K562 (cell line): ENCODE measurements at regions not wholly inside any gene's neighbourhood (a gene's known extent, or its start where the extent isn't known, plus 50 kb on each side); places are given as distances from the start of the nearest gene placed in this dataset.

Experiments
- CEBPG ChIP-seq, 3 experiments: fragments of 200-800 bp in 1 of 3; sonication (Bioruptor generic) in 1 of 3; sonication (generic) in 1 of 3; formaldehyde crosslinking in 1 of 3; IDR thresholded peaks in 2 of 3; conservative IDR thresholded peaks in 1 of 3; 2 replicates each; pipeline versions ENCODE4 v1.6.1 to v1.8.0; 2016 to 2022; ENCODE audit warnings: missing compliant biosample characterization in 2 of 3, missing genetic modification characterization in 2 of 3, mild to moderate bottlenecking in 1 of 3, missing genetic modification reagents in 1 of 3
- NFYB ChIP-seq: IDR thresholded peaks from 2 replicates; pipeline ENCODE4 v1.6.1; 2011; ENCODE audit warnings: mild to moderate bottlenecking, moderate library complexity; ENCODE audit not compliant: insufficient read length; ENCODE audit errors: extremely low read depth
- RAD21 ChIP-seq, 2 experiments: fragments of 250-450 bp in 1 of 2; fragments of 450-650 bp in 1 of 2; sonication (Bioruptor Pico) in 1 of 2; formaldehyde crosslinking in 1 of 2; IDR thresholded peaks in 1 of 2; conservative IDR thresholded peaks in 1 of 2; 2 replicates each; pipeline versions ENCODE4 v1.4.0 to v1.8.0; 2020 to 2022; ENCODE audit warnings: mild to moderate bottlenecking in 2 of 2, moderate library complexity in 1 of 2
- ZFP36 ChIP-seq: fragments of 150-350 bp; IDR thresholded peaks from 2 replicates; pipeline ENCODE4 v1.6.1; 2018; ENCODE audit warnings: low read length, low read depth; ENCODE audit not compliant: partially characterized antibody
- ZHX1 ChIP-seq: fragments of 150-350 bp; conservative IDR thresholded peaks from 2 replicates; pipeline ENCODE4 v1.6.1; 2014; ENCODE audit warnings: low read length
- ZNF23 ChIP-seq: fragments of 250-450 bp; sonication (Bioruptor Pico); IDR thresholded peaks from 2 replicates; pipeline ENCODE4 v1.4.0; 2020; ENCODE audit warnings: mild to moderate bottlenecking

GRCh38 chr14:27245947-27246346 lies 648.1 kb upstream of the NOVA1 start:
- TF ChIP-seq ZFP36 = no peak
- no peak for TF ChIP-seq CEBPG (CRISPR knock-in tag; IDR thresholded peaks at IDR 0.05)
- no peak for TF ChIP-seq CEBPG (tag; conservative IDR thresholded peaks at IDR 0.05 in 1 of 2, IDR thresholded peaks at IDR 0.05 in 1 of 2)
- TF ChIP-seq NFYB = no peak
- TF ChIP-seq ZHX1 = no peak
- TF ChIP-seq ZNF23 (CRISPR knock-in tag) = no peak
- TF ChIP-seq RAD21 (CRISPR knock-in tag; conservative IDR thresholded peaks at IDR 0.05 in 1 of 2, IDR thresholded peaks at IDR 0.05 in 1 of 2) = no peak
